Naive thymus-derived CD4-positive, alpha-beta T cell (primary cell): ENCODE measurements at regions not wholly inside any gene's neighbourhood (a gene's known extent, or its start where the extent isn't known, plus 50 kb on each side); places are given as distances from the start of the nearest gene placed in this dataset.

Experiments used
- ATAC-seq: fragments of 150-1000 bp; cut with Tn5 transposase; 2 replicates; pipeline ENCODE4 v1.10.0; 2021; ENCODE audit warnings: mild to moderate bottlenecking, moderate library complexity
- CTCF ChIA-PET: fragments of 350-600 bp; sonication (Branson Sonifier 250); formaldehyde crosslinking; loops from one replicate; lab custom pipeline; 2021; ENCODE audit warnings: antibody characterized with exemption; lab: Charles Lee
- POLR2A ChIA-PET: fragments of 350-600 bp; sonication (Branson Sonifier 250); formaldehyde crosslinking; loops from one replicate; lab custom pipeline; 2021; ENCODE audit warnings: antibody characterized with exemption, inconsistent platforms; lab: Charles Lee
- DNase-seq, 9 donors: peaks; one replicate each; pipeline versions ENCODE4 v3.0.0 to v3.0.0-alpha.2; 2020 to 2022; ENCODE audit warnings: mixed read lengths in 1 of 9
- H3K27ac ChIP-seq: one replicate; pipeline ENCODE4 v1.7.0; 2013; ENCODE audit warnings: mild to moderate bottlenecking, low read depth, low read length, moderate library complexity
- H3K27me3 ChIP-seq, 2 donors: one replicate each; pipeline ENCODE4 v1.7.0; 2013; ENCODE audit warnings: low read length in 2 of 2, mild to moderate bottlenecking in 2 of 2, moderate library complexity in 2 of 2; ENCODE audit not compliant: control insufficient read depth in 2 of 2, insufficient read depth in 2 of 2
- H3K36me3 ChIP-seq, 3 experiments: 1 replicate in 2 of 3; 2 replicates in 1 of 3; pipeline ENCODE4 v1.7.0; 2013; ENCODE audit warnings: low read length in 3 of 3, mild to moderate bottlenecking in 3 of 3, moderate library complexity in 1 of 3; ENCODE audit not compliant: insufficient read depth in 3 of 3, control insufficient read depth in 2 of 3
- H3K4me1 ChIP-seq, 2 donors: one replicate each; pipeline ENCODE4 v1.7.0; 2013; ENCODE audit warnings: low read length in 2 of 2, mild to moderate bottlenecking in 2 of 2, moderate library complexity in 1 of 2; ENCODE audit not compliant: control insufficient read depth in 2 of 2, insufficient read depth in 2 of 2
- H3K4me3 ChIP-seq: 2 replicates; pipeline ENCODE4 v1.7.0; 2013; ENCODE audit warnings: mild to moderate bottlenecking, low read length
- H3K9me3 ChIP-seq, 3 experiments: 1 replicate in 2 of 3; 2 replicates in 1 of 3; pipeline ENCODE4 v1.7.0; 2013; ENCODE audit warnings: low read length in 3 of 3; ENCODE audit not compliant: control insufficient read depth in 2 of 3
- H3K27ac Mint-ChIP-seq, 9 donors: one replicate each; pipeline ENCODE4 v1.8.0; 2020 to 2022; ENCODE audit warnings: mixed read lengths in 9 of 9, mild to moderate bottlenecking in 8 of 9, moderate library complexity in 5 of 9, inconsistent platforms in 2 of 9
- H3K27me3 Mint-ChIP-seq, 5 donors: one replicate each; pipeline ENCODE4 v1.8.0; 2021 to 2022; ENCODE audit warnings: mixed read lengths in 5 of 5, mild to moderate bottlenecking in 1 of 5
- H3K36me3 Mint-ChIP-seq, 5 donors: one replicate each; pipeline ENCODE4 v1.8.0; 2020 to 2022; ENCODE audit warnings: mixed read lengths in 5 of 5, mild to moderate bottlenecking in 3 of 5, inconsistent platforms in 1 of 5
- H3K4me1 Mint-ChIP-seq, 7 donors: one replicate each; pipeline ENCODE4 v1.8.0; 2020 to 2022; ENCODE audit warnings: mixed read lengths in 7 of 7, mild to moderate bottlenecking in 3 of 7, inconsistent platforms in 1 of 7
- H3K4me3 Mint-ChIP-seq, 10 donors: one replicate each; pipeline ENCODE4 v1.8.0; 2020 to 2022; ENCODE audit warnings: mild to moderate bottlenecking in 10 of 10, mixed read lengths in 10 of 10, moderate library complexity in 6 of 10, inconsistent platforms in 2 of 10
- H3K9me3 Mint-ChIP-seq, 11 donors: one replicate each; pipeline ENCODE4 v1.8.0; 2020 to 2022; ENCODE audit warnings: mixed read lengths in 11 of 11, mild to moderate bottlenecking in 4 of 11, inconsistent platforms in 1 of 11, moderate library complexity in 1 of 11
- intact Hi-C, 2 donors: fragments of 100-400 bp; cut with micrococcal nuclease; formaldehyde crosslinking; loops; one replicate each; pipeline ENCODE4 v1.15.1; 2023

DNA sequence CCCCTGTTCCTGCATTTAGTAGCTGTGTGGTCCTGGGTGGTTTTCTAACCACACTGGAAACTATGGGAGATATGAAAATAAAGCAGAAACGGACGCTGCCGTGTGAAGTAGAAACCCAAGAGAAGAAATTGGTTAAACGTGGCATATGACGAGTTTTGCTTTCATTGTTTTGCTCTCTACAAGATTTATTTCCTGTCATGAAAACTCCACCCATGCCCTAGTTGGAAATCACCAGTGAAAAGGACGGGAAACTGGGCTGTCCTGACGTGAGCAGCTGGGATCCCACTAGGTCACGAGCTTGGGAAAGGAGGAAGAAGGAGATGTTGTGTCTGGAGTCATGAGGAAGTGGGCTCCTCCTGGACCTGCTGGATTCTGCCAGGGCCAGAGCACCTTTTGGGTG is 120.8 kb upstream of the GADD45A start:
- H3K9me3 ChIP-seq: no peaks in the 10 kb centered on the region
- ATAC-seq: no peak
- H3K9me3 Mint-ChIP-seq: no peaks in the 10 kb centered on the region
- H3K27me3 ChIP-seq: no peaks in the 10 kb centered on the region
- H3K27ac Mint-ChIP-seq: no peak overlapping the region
- H3K4me3 ChIP-seq: no peak overlapping the region
- H3K27me3 Mint-ChIP-seq: peaks cover 0 to 3% (median 0%) of the 10 kb centered on the region in 5 donors
- ChIA-PET CTCF (interaction anchor here (9.1 kb wide), 1 partner anchor 195 kb away, joined by 100 read pairs; no protein-coding TSS in a partner anchor), POLR2A (no interaction called here)
- H3K4me1 Mint-ChIP-seq: peaks cover 0 to 2% (median 0%) of the 10 kb centered on the region in 7 donors
- H3K36me3 Mint-ChIP-seq: no peaks in the 10 kb centered on the region
- no peaks in the 10 kb centered on the region for H3K4me1 ChIP-seq
- DNase-seq: no peak
- H3K4me3 Mint-ChIP-seq: no peak overlapping the region
- intact Hi-C loops: no loop called here
- H3K36me3 ChIP-seq: no peaks in the 10 kb centered on the region
- no peak overlapping the region for H3K27ac ChIP-seq

DNA sequence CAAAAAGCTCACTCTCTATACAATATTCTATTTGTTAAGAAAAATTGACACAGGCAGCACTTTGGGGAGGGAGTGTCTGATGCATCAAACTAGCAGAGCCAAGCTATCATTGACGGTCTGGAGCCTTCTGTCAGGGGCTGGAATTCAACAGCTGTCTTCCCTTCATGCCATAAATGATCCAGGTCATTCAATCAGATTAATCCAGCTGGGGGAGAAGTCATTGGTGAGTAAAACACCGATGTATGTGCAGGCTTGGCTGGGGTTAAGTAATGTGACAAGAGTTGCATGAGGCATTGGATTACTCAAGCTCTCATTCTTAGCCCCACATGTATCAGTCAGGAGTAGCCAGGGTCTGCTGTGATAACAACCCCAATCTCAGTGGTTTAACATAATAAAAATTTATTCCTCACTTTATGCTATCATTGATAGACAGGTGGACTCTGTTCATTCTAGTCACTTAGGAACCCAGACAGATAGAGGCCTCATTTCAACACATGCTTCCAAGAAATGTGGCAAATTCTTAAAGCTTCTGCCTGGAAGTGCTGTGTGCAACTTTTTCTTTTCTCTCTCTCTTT is 118.1 kb upstream of the GADD45A start:
- Histone ChIP-seq H3K27me3 (no peaks in the 10 kb centered on the region), H3K36me3 (no peaks in the 10 kb centered on the region), H3K4me3 (no peak overlapping the region), H3K27ac (no peak overlapping the region), H3K4me1 (no peaks in the 10 kb centered on the region), H3K9me3 (no peaks in the 10 kb centered on the region)
- Mint-ChIP-seq H3K27me3 (no peaks in the 10 kb centered on the region), H3K36me3 (no peaks in the 10 kb centered on the region), H3K27ac (no peak overlapping the region), H3K4me1 (peaks cover 0 to 2% (median 0%) of the 10 kb centered on the region in 7 donors), H3K9me3 (no peaks in the 10 kb centered on the region), H3K4me3 (no peak overlapping the region)
- intact Hi-C loops: no loop called here
- ATAC-seq (no peak), DNase-seq (no peak)
- ChIA-PET POLR2A (no interaction called here), CTCF (interaction anchor here (2.3 kb wide), 1 partner anchor 193 kb away, joined by 10 read pairs; no protein-coding TSS in a partner anchor)

DNA sequence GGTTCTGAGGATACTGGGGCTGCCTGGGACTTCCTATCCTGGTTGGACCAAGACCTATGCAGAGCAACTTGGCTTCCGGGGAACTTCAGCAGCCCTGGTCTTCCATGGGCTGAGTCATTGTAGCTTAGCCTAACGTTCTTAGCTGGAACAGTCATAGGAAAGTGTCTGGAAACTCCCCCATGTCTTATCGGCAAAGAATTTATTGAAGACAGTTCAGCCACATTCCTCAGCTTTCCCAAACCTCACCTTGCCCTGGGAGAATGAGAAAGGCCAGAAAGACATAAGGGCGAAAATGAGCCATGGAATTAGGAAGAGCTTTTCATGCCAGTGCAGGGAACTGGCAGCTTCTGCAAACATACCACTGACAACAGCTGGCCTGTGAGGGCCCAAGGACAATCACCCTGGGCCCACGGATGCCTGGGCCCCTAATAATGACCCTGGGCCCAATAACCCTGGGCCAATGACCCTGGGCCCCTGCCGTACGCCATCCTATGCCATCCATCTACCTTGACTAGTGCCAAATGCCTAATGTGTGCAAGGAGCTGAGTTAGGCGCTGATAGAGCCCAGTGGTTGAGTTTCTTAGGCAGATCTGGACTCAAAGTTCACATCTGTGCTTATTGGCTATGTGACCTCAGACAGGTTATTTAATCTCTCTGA is 114.4 kb upstream of the GADD45A start:
- no peaks in the 10 kb centered on the region for H3K4me1 Mint-ChIP-seq
- CTCF ChIA-PET: interaction anchor here (0.7 to 2.9 kb wide), 4 partner anchors 9 to 196 kb away, joined by 3 to 15 read pairs (median 4); no protein-coding TSS in a partner anchor
- H3K27ac ChIP-seq: no peak overlapping the region
- H3K36me3 ChIP-seq: no peaks in the 10 kb centered on the region
- POLR2A ChIA-PET: no interaction called here
- H3K27me3 Mint-ChIP-seq: no peaks in the 10 kb centered on the region
- H3K9me3 ChIP-seq: no peaks in the 10 kb centered on the region
- DNase-seq (no peak), ATAC-seq (no peak)
- H3K4me3 Mint-ChIP-seq: no peak overlapping the region
- intact Hi-C loops: no loop called here
- no peak overlapping the region for H3K27ac Mint-ChIP-seq
- H3K4me1 ChIP-seq: no peaks in the 10 kb centered on the region
- no peaks in the 10 kb centered on the region for H3K9me3 Mint-ChIP-seq
- no peaks in the 10 kb centered on the region for H3K36me3 Mint-ChIP-seq
- H3K27me3 ChIP-seq: no peaks in the 10 kb centered on the region
- H3K4me3 ChIP-seq: no peak overlapping the region

DNA sequence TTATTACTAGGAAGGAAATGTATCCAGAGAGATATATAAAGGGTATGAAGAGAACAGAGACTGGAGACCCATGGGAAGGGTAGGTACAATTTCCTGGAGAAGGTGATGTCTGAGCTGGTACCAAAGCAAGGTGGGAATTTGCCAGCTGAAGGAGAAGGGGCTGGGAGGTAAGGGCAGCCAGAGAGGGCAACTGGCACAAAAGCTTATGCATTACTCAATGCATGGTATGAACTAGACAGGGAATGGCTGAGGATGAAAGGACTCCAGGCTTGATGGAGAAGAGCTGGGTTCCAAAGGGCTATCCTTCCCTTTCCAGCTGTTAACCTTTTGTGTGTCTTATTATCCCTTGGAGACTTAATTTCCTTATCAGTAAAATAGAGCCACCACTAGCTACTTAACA is 113.6 kb upstream of the GADD45A start:
- no peak overlapping the region for H3K27ac Mint-ChIP-seq
- H3K36me3 Mint-ChIP-seq: no peaks in the 10 kb centered on the region

DNA sequence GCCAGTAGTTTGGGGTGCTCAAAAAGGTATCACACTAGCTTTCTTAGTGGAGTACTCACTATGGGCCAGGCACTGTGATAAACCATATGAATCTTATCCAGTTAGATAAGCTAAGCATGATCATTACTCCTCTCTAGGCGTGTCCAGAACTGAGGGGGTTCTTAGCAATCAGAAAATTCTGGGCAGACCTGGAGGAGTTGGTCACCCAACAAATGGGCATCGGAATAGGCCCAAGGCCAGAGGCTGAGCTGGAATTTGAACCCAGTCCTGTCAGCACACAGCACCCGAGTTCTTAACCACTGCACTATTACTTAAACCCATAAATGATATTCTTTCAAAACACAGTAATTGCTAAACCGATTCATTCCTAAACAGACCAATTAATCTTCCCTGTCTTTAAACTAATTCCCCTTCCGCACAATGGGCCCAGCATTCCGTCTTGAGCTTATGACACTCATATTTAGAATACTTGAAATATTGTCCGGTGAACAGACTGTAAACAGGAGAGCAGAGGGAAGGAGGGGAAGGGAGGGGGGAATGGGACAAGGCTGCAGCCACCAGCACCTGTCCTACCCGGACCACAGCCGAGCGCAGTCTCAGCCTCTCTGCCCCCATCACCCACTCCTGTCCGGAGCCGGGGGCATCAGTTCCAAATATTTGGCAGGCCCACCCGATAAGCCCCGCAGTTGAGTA is 113.0 kb upstream of the GADD45A start:
- no peak for ATAC-seq
- POLR2A ChIA-PET: no interaction called here
- H3K27me3 Mint-ChIP-seq: no peaks in the 10 kb centered on the region
- no peak overlapping the region for H3K27ac ChIP-seq
- no peak overlapping the region for H3K4me3 ChIP-seq
- no peaks in the 10 kb centered on the region for H3K4me1 ChIP-seq
- no peaks in the 10 kb centered on the region for H3K36me3 ChIP-seq
- H3K27me3 ChIP-seq: no peaks in the 10 kb centered on the region
- H3K36me3 Mint-ChIP-seq: no peaks in the 10 kb centered on the region
- H3K27ac Mint-ChIP-seq: no peak overlapping the region
- DNase-seq: no peak
- no peaks in the 10 kb centered on the region for H3K9me3 Mint-ChIP-seq
- no peaks in the 10 kb centered on the region for H3K4me1 Mint-ChIP-seq
- no peaks in the 10 kb centered on the region for H3K9me3 ChIP-seq
- intact Hi-C loops: no loop called here
- H3K4me3 Mint-ChIP-seq: no peak overlapping the region
- CTCF ChIA-PET: interaction anchor here (2.9 kb wide), 1 partner anchor 10 kb away, joined by 15 read pairs; no protein-coding TSS in a partner anchor

More for the DNA sequence above, 113.6 kb upstream of the GADD45A start:
- H3K27ac ChIP-seq: no peak overlapping the region
- H3K27me3 Mint-ChIP-seq: no peaks in the 10 kb centered on the region
- ATAC-seq (no peak), DNase-seq (no peak)
- no peaks in the 10 kb centered on the region for H3K9me3 Mint-ChIP-seq
- ChIA-PET CTCF (interaction anchor here (1.2 to 2.9 kb wide), 3 partner anchors 10 to 189 kb away, joined by 3 to 15 read pairs (median 5); no protein-coding TSS in a partner anchor), POLR2A (no interaction called here)
- no peak overlapping the region for H3K4me3 Mint-ChIP-seq
- no peaks in the 10 kb centered on the region for H3K9me3 ChIP-seq
- H3K36me3 ChIP-seq: no peaks in the 10 kb centered on the region
- no peaks in the 10 kb centered on the region for H3K4me1 ChIP-seq
- intact Hi-C loops: no loop called here
- H3K4me3 ChIP-seq: no peak overlapping the region
- no peaks in the 10 kb centered on the region for H3K27me3 ChIP-seq
- no peaks in the 10 kb centered on the region for H3K4me1 Mint-ChIP-seq

DNA sequence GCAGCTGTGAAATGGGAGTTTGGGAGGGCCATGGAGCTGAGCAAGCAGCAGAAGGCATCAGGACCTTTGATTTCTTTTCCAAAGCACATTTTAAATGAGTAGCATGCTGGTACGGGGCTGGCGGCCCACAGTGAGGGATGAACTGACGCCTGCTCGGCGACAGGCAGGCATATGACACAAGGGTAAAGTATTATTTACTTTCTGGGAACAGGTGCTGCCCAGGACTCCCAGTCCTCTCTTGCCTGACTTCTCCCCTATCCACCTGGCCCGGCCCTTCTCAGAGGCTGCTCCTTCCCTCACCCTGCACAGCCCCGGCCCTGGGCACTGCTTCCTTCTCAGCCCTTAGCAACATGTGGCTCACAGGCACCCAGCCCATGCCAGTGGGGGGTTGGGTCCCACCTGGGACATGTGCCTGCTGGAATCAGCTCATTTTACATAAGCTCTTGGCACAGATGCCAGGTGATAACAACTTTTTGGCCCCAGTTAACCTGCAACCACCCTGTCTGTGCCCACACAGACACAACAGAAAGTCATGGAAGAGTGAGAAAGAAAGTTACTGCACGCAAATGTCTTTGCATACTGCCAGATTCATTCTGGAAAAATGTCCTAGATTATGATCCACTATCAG is 112.3 kb upstream of the GADD45A start:
- H3K9me3 ChIP-seq: no peaks in the 10 kb centered on the region
- H3K27ac ChIP-seq: no peak overlapping the region
- no peaks in the 10 kb centered on the region for H3K36me3 ChIP-seq
- ChIA-PET POLR2A (no interaction called here), CTCF (interaction anchor here (2.9 kb wide), 1 partner anchor 11 kb away, joined by 15 read pairs; no protein-coding TSS in a partner anchor)
- ATAC-seq: no peak
- DNase-seq: no peak
- Mint-ChIP-seq H3K27me3 (no peaks in the 10 kb centered on the region), H3K4me3 (no peak overlapping the region), H3K36me3 (no peaks in the 10 kb centered on the region), H3K27ac (peak overlapping the region in 1 of 9 donors; percentile 37), H3K4me1 (no peaks in the 10 kb centered on the region), H3K9me3 (no peaks in the 10 kb centered on the region)
- intact Hi-C loops: no loop called here
- no peaks in the 10 kb centered on the region for H3K27me3 ChIP-seq
- H3K4me1 ChIP-seq: no peaks in the 10 kb centered on the region
- H3K4me3 ChIP-seq: no peak overlapping the region
